Activated CD4-positive, alpha-beta T cell treated with anti-CD3 and anti-CD28 coated beads, Interleukin-2, amount 10 ng/mL, durations not matched to agents 7 days and 5 days (primary cell): ENCODE measurements at regions not wholly inside any gene's neighbourhood (a gene's known extent, or its start where the extent isn't known, plus 50 kb on each side); places are given as distances from the start of the nearest gene placed in this dataset.
"Not testable (repeated sequence)": the region's sequence is repeated elsewhere in the genome, so short reads cannot be mapped to it uniquely, and the experiment has no call there.

Source experiments
- CTCF ChIA-PET: fragments of 350-600 bp; sonication (Branson Sonifier 250); formaldehyde crosslinking; loops from one replicate; lab custom pipeline; 2021; ENCODE audit warnings: antibody characterized with exemption; lab: Charles Lee
- POLR2A ChIA-PET: fragments of 350-600 bp; sonication (Branson Sonifier 250); formaldehyde crosslinking; loops from one replicate; lab custom pipeline; 2021; ENCODE audit warnings: antibody characterized with exemption; lab: Charles Lee
- DNase-seq: peaks from one replicate; pipeline ENCODE4 v3.0.0-alpha.2; 2020
- H3K27ac Mint-ChIP-seq: one replicate; pipeline ENCODE4 v1.8.0; 2021; ENCODE audit warnings: mild to moderate bottlenecking, moderate library complexity, mixed read lengths
- H3K27me3 Mint-ChIP-seq: one replicate; pipeline ENCODE4 v1.8.0; 2021; ENCODE audit warnings: mixed read lengths
- H3K36me3 Mint-ChIP-seq: one replicate; pipeline ENCODE4 v1.8.0; 2021; ENCODE audit warnings: low read depth, mixed read lengths
- H3K4me1 Mint-ChIP-seq: one replicate; pipeline ENCODE4 v1.8.0; 2021; ENCODE audit warnings: mixed read lengths
- H3K4me3 Mint-ChIP-seq: one replicate; pipeline ENCODE4 v1.8.0; 2021; ENCODE audit warnings: mild to moderate bottlenecking, moderate library complexity, mixed read lengths
- H3K9me3 Mint-ChIP-seq: one replicate; pipeline ENCODE4 v1.8.0; 2021; ENCODE audit warnings: mixed read lengths

DNA sequence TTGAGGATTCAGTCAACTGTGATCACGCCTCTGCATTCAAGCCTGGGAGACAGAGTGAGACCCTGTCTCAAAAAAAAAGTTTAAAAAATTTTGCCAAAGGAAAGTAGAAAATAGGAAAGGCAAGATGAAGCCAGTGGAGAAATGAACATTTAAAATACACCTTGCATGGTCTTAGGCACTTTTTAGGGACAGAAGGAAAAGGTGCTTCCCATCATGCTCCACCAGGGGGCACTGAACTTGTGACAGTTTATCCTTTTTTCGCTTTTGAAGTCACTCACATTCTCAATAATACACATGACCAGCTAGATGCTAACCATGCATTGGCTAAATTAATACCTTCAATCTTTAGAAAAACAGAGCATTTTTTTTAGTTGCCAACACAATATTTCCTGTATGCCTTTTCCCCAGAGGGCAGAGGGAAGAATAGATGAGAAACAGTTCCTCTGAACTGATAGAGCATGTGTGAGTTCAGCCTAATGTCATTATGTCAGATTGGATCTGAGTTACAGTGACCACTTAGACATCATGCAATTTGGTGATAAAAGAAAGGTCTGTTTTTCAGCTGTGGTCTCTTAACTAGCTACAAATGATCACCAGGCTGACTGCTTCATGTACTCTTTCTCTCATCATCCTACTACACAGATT lies 221.8 kb upstream of the SSTR1 start:
- H3K27ac Mint-ChIP-seq = no peak overlapping the region
- peaks cover 4% of the 10 kb centered on the region for H3K9me3 Mint-ChIP-seq
- H3K4me3 Mint-ChIP-seq = no peak overlapping the region
- ChIA-PET CTCF (interaction anchor here (0.6 kb wide), 1 partner anchor 1395 kb away, joined by 4 read pairs; no protein-coding TSS in a partner anchor), POLR2A (no interaction called here)
- H3K4me1 Mint-ChIP-seq = no peaks in the 10 kb centered on the region
- DNase-seq = peak; percentile 54
- no peaks in the 10 kb centered on the region for H3K36me3 Mint-ChIP-seq
- no peaks in the 10 kb centered on the region for H3K27me3 Mint-ChIP-seq

DNA sequence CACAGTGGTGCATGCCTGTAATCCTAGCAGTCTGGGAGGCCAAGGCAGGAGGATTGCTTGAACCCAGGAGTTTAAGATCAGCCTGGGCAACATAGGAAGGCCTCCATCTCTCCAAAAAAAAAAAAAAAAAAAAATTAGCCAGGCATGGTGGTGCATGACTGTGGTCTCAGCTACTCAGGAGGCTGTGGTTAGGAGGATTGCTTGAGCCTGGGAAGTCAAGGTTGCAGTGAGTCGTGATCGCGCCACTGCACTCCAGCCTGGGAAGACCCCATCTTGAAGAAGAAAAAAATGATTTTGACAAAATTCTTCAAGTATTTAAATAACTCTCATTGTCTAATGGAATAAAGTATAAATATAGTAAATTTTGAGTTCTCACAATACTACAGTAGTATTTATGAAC lies 219.2 kb upstream of the SSTR1 start:
- Mint-ChIP-seq H3K4me3 (no peak overlapping the region), H3K27me3 (no peaks in the 10 kb centered on the region), H3K9me3 (no peaks in the 10 kb centered on the region), H3K36me3 (no peaks in the 10 kb centered on the region), H3K27ac (no peak overlapping the region), H3K4me1 (no peaks in the 10 kb centered on the region)
- ChIA-PET POLR2A (no interaction called here), CTCF (no interaction called here)
- no peak for DNase-seq

DNA sequence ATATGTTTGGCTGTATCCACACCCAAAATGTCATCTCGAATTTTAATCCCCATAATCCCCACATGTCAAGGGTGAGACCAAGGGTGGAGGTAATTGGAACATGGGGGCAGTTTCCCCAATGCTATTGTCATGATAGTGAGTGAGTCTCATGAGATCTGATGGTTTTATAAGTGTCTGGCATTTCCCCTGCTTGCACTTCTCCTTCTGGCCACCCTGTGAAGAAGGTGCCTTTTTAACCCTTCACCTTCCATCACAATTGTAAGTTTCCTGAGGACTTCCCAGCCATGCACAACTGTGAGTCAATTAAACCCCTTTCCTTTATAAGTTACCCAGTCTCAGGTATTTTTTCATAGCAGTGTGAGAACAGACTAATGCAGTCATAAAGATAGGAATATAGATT lies 216.7 kb upstream of the SSTR1 start:
- H3K36me3 Mint-ChIP-seq = no peaks in the 10 kb centered on the region

DNA sequence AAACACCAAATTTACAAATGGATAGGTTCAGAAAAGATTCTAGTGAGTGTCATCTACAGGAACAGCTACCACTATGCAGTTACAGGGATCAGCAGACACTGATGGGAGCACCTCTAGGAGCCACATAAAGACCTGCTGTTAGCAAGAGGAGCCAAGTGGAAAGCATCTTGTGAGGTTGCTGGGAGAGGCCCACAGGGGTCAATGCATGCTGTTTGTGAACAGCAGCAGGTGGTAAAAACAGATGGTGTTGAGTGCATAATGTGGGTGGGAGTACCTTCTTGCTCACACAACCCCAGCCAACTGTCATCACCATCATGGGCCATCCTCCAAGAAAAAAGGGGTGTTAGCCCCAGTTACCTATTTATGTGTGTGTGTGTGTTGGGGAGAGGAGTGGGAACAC lies 215.2 kb upstream of the SSTR1 start:
- no peaks in the 10 kb centered on the region for H3K36me3 Mint-ChIP-seq
- ChIA-PET CTCF (no interaction called here), POLR2A (no interaction called here)
- no peak overlapping the region for H3K27ac Mint-ChIP-seq
- H3K9me3 Mint-ChIP-seq = no peaks in the 10 kb centered on the region
- H3K4me1 Mint-ChIP-seq = no peaks in the 10 kb centered on the region
- DNase-seq = no peak
- H3K4me3 Mint-ChIP-seq = no peak overlapping the region
- H3K27me3 Mint-ChIP-seq = no peaks in the 10 kb centered on the region

More for the DNA sequence above, 216.7 kb upstream of the SSTR1 start:
- no peak overlapping the region for H3K27ac Mint-ChIP-seq
- no peaks in the 10 kb centered on the region for H3K4me1 Mint-ChIP-seq
- no peaks in the 10 kb centered on the region for H3K9me3 Mint-ChIP-seq
- H3K4me3 Mint-ChIP-seq = no peak overlapping the region
- DNase-seq = no peak
- H3K27me3 Mint-ChIP-seq = no peaks in the 10 kb centered on the region
- ChIA-PET CTCF (no interaction called here), POLR2A (no interaction called here)

DNA sequence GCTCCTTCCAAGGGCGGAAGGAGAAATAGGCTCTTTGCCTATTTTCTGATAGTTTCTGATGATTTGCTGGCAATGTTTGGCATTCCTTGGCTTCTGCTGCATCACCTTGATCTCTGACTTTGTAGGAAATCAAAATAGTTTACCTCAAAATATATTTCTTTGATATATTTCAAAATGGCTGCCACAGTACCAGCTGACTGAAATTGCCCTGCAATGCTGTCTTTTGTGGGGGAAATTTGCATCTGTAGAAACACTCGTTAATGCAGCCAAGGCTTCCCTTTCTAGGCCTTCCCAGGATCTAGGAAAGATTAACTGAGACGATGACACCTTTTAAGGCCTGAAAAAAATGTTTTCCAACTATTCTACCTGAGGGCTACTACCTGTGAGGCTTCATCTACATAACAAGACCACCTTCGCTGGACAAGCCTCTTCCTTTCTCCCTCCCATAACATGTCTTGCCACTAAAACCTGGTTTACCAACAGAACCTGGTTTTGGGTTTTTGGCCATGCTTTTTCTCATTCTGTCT lies 212.8 kb upstream of the SSTR1 start:
- H3K9me3 Mint-ChIP-seq = no peaks in the 10 kb centered on the region
- H3K4me1 Mint-ChIP-seq = no peaks in the 10 kb centered on the region
- CTCF ChIA-PET = no interaction called here
- H3K27me3 Mint-ChIP-seq = no peaks in the 10 kb centered on the region
- H3K36me3 Mint-ChIP-seq = no peaks in the 10 kb centered on the region
- no peak overlapping the region for H3K27ac Mint-ChIP-seq
- no peak overlapping the region for H3K4me3 Mint-ChIP-seq
- DNase-seq = no peak
- POLR2A ChIA-PET = no interaction called here

DNA sequence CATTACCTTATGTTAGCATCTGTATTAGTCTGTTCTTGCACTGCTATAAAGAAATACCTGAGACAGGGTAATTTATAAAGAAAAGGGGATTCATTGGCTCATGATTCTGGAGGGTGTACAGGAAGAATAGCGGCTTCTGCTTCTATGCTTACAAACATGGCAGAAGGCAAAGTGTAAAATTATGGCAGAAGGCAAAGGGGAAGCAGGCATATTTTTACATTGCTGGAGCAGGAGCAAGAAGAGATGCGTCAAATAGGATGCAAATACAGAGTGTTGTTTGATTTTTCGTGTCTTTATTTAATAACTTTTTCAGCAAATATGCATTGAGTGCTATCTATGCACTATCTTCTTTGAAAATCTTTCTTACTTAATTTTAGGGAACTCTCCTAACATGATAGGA lies 210.7 kb upstream of the SSTR1 start:
- DNase-seq = no peak
- Mint-ChIP-seq H3K36me3 (no peaks in the 10 kb centered on the region), H3K9me3 (no peaks in the 10 kb centered on the region), H3K27me3 (no peaks in the 10 kb centered on the region), H3K4me1 (no peaks in the 10 kb centered on the region), H3K27ac (no peak overlapping the region), H3K4me3 (no peak overlapping the region)
- CTCF ChIA-PET = no interaction called here
- POLR2A ChIA-PET = no interaction called here

DNA sequence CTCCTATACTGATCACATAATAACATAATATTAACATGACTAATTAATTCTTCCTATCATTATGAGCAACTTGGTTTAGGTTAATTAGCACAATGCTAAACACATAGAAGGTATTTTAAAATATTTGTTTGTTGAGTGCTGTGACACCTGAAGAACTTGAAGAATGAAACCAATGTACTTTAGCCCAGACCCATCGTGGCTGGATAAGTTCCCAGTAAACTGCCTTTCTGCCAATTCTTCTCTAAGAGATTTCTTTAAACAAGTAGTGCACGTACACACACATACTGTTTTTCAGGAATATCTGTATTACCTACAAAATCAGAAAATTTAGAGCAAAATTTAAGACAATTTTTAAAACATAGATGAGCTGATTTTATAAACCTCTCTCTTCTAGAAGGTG lies 207.4 kb upstream of the SSTR1 start:
- ChIA-PET CTCF (no interaction called here), POLR2A (no interaction called here)
- H3K27ac Mint-ChIP-seq = no peak overlapping the region

DNA sequence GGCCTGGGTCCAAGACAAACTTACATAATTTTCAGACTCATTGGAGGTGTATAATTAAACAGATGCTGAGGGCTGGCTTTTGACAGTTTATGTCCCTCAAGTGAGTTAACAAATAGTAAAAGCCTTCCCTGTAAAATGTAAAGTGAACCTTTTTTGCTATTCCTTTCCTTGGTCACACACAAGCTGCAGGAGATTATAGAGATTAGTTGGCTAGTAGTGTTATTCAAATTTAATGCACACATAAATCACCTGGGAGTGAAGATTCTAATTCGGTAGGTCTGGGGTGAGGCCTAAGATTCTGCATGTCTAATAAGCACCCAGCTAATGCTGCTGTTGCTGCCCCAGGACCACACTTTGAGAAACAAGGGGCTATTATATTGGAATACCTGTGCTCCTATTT lies 206.2 kb upstream of the SSTR1 start:
- H3K36me3 Mint-ChIP-seq = no peaks in the 10 kb centered on the region
- no peaks in the 10 kb centered on the region for H3K9me3 Mint-ChIP-seq
- H3K4me1 Mint-ChIP-seq = no peaks in the 10 kb centered on the region
- DNase-seq = no peak
- no peaks in the 10 kb centered on the region for H3K27me3 Mint-ChIP-seq
- H3K4me3 Mint-ChIP-seq = no peak overlapping the region
- CTCF ChIA-PET = no interaction called here
- H3K27ac Mint-ChIP-seq = no peak overlapping the region
- POLR2A ChIA-PET = no interaction called here

More for the DNA sequence above, 207.4 kb upstream of the SSTR1 start:
- Mint-ChIP-seq H3K9me3 (no peaks in the 10 kb centered on the region), H3K4me3 (no peak overlapping the region), H3K27me3 (no peaks in the 10 kb centered on the region), H3K4me1 (no peaks in the 10 kb centered on the region), H3K36me3 (no peaks in the 10 kb centered on the region)
- DNase-seq = no peak

DNA sequence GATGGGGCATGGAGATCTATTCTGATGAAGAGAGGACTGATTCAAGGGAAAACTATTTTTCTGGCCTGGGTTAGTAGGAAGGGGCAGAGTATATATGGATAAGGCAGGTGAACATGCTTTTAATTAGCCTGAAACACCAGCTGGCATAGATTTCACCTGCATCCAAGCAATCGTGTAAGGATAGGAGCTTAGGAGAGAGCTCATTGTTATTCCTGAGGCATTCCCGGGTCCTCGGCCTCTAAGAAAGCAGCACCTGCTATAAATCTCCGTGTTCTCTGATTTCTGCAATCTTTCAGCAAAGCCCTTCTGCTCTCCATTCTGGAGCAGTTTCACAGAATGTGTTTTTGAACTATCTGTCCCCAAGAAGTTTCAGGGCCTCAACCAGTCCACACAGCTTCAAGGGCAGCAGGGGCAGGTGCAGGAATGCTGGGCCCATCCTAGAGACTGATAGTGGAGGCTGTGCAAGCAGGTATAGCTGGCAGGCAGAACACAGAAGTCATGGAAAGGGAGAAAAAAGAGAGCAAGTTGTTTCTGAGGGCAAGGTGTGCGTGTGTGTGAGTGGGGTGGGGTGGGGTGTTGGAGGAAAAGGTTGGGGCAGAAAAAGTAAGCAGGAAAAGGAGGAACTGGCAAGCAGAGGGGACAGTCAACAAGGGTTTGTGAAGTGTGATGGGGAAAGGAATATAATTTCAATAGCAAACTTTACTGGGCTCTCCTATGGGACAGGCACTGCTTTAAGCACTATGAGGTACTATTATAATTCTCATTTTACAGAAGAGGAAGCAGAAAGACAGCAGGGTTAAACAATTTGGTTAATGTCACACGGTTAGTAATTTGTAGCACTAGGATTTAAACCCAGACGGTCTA lies 203.7 kb upstream of the SSTR1 start:
- ChIA-PET POLR2A (no interaction called here), CTCF (no interaction called here)
- no peak overlapping the region for H3K27ac Mint-ChIP-seq
- no peak overlapping the region for H3K4me3 Mint-ChIP-seq
- no peaks in the 10 kb centered on the region for H3K36me3 Mint-ChIP-seq
- no peaks in the 10 kb centered on the region for H3K27me3 Mint-ChIP-seq
- H3K4me1 Mint-ChIP-seq = no peaks in the 10 kb centered on the region
- no peak for DNase-seq
- H3K9me3 Mint-ChIP-seq = no peaks in the 10 kb centered on the region

DNA sequence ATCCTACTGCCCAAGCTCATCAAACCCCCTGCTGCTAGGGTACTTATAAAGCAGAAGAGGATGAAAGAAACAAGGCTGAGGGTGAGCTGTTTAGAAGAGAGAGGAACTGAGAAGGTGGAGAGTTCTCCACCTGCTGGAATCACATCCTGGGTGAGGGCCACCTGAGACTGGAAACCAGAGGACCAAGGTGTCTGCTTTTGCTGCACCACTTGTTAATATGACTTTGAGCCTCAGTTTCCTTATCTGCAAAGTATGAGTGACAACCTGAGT lies 203.2 kb upstream of the SSTR1 start:
- no peak overlapping the region for H3K4me3 Mint-ChIP-seq
- no peak for DNase-seq
- no peak overlapping the region for H3K27ac Mint-ChIP-seq
- ChIA-PET POLR2A (no interaction called here), CTCF (no interaction called here)
- no peaks in the 10 kb centered on the region for H3K36me3 Mint-ChIP-seq
- H3K4me1 Mint-ChIP-seq = no peaks in the 10 kb centered on the region
- no peaks in the 10 kb centered on the region for H3K9me3 Mint-ChIP-seq
- H3K27me3 Mint-ChIP-seq = no peaks in the 10 kb centered on the region

DNA sequence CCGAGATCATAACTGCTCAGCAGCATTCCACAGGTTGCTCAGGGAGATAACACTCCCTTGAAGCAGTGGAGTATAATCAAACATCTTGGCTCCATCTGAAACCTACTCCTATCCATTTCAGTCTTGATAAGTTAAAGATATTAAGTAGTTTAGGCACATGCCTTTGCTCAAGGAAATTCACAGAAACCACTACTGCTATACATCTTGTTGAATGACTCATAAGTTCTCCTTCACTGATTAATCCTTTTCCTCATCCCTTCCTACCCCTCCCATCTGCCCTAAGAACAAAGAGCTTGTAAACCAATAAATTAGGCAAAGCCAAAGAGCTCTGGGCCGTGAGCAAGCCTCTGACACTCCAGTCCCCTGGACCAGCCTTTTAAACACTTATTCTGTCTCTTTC lies 196.5 kb upstream of the SSTR1 start:
- H3K36me3 Mint-ChIP-seq, H3K4me3 Mint-ChIP-seq, H3K4me1 Mint-ChIP-seq, H3K27ac Mint-ChIP-seq, POLR2A ChIA-PET, CTCF ChIA-PET, H3K27me3 Mint-ChIP-seq, DNase-seq: not testable (repeated sequence)
- H3K9me3 Mint-ChIP-seq = peaks cover 20% of the 10 kb centered on the region

DNA sequence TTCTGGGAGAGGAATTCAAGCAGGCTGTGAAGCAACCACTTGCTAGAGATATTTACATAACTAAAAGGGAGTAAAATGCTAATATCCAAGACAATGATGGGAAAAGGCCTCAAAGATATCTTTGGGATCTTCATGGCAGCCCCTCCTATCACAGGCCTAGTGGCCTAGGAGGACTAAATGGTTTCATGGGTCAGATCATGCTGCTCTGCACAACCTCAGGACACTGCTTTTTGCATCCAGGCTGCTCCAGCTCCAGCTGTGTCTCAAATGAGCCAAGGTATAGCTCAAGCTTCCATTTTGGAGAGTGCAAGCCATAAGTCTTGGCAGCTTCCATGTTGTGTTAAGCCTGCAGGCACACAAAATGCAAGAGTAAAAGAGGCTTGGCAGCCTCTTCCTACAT lies 195.6 kb upstream of the SSTR1 start:
- no peaks in the 10 kb centered on the region for H3K4me1 Mint-ChIP-seq

DNA sequence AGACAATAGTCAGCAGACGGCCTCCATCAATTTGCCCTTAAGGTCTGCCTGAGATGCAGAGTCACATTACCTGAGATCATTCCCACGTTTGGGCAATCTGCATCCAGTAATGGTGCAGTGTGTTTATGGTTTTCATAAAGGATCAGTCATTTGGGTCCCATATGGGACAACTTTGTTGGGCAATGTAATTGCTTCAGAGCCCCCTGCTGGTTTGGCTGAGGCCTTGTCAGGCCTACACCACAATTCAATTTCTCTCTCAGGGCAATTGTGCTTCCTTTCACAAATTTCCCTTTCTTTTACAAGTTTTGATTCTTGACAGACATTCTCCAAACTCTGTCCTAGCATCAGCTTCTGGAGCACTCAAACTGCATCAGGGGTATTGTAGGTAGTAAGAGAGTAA lies 191.2 kb upstream of the SSTR1 start:
- CTCF ChIA-PET = no interaction called here
- Mint-ChIP-seq H3K36me3 (no peaks in the 10 kb centered on the region), H3K27me3 (no peaks in the 10 kb centered on the region), H3K9me3 (peaks cover 15% of the 10 kb centered on the region), H3K4me1 (no peaks in the 10 kb centered on the region), H3K4me3 (no peak overlapping the region), H3K27ac (no peak overlapping the region)
- POLR2A ChIA-PET = no interaction called here
- no peak for DNase-seq

More for the DNA sequence above, 195.6 kb upstream of the SSTR1 start:
- no peak overlapping the region for H3K27ac Mint-ChIP-seq
- no peaks in the 10 kb centered on the region for H3K36me3 Mint-ChIP-seq
- POLR2A ChIA-PET = no interaction called here
- no peak overlapping the region for H3K4me3 Mint-ChIP-seq
- CTCF ChIA-PET = no interaction called here
- peaks cover 20% of the 10 kb centered on the region for H3K9me3 Mint-ChIP-seq
- no peaks in the 10 kb centered on the region for H3K27me3 Mint-ChIP-seq
- no peak for DNase-seq
